MG63 (cell line): ENCODE measurements at regions not wholly inside any gene's neighbourhood (a gene's known extent, or its start where the extent isn't known, plus 50 kb on each side); places are given as distances from the start of the nearest gene placed in this dataset.

Source experiments
- DNase-seq: peaks from one replicate; pipeline ENCODE4 v3.0.0-alpha.2; 2020
- H3K27me3 ChIP-seq: fragments of 250-450 bp; sonication (Bioruptor Pico); 2 replicates; pipeline ENCODE4 v1.5.1; 2020; ENCODE audit warnings: mild to moderate bottlenecking, moderate library complexity
- H3K36me3 ChIP-seq: fragments of 250-450 bp; sonication (Bioruptor Pico); 2 replicates; pipeline ENCODE4 v1.5.1; 2020; ENCODE audit warnings: mild to moderate bottlenecking, moderate library complexity
- H3K4me3 ChIP-seq: fragments of 250-450 bp; sonication (Bioruptor Pico); 2 replicates; pipeline ENCODE4 v1.5.1; 2020; ENCODE audit warnings: mild to moderate bottlenecking, moderate library complexity
- H3K9me3 ChIP-seq: fragments of 250-450 bp; sonication (Bioruptor Pico); 2 replicates; pipeline ENCODE4 v1.5.1; 2020; ENCODE audit warnings: mild to moderate bottlenecking, moderate library complexity

GRCh38 chr5:57845025-57845424 lies 362.4 kb upstream of the ACTBL2 start:
- Histone ChIP-seq H3K36me3 (no peaks in the 10 kb centered on the region), H3K4me3 (no peak overlapping the region), H3K9me3 (no peaks in the 10 kb centered on the region), H3K27me3 (no peaks in the 10 kb centered on the region)
- no peak for DNase-seq

DNA sequence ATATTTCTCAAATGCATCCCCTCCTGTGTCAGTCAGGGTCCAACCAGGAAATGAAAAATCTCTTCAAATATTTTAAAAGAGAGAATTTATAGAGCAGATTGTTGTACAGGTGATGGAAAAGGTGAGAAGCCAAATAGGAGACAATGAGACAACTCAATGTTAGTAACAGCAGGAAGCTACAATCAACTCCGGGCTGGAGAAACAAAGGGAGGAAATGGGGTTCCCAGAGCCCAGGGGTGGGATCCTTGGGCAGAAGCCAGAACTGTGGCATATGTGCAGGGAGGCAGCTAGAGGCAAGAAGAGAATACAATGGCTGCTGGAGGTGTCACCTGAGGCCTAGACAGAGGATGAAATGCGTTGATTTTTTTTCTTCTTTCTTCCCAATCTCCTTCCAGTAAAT lies 361.8 kb upstream of the ACTBL2 start:
- DNase-seq: no peak
- no peaks in the 10 kb centered on the region for H3K27me3 ChIP-seq
- no peak overlapping the region for H3K4me3 ChIP-seq
- no peaks in the 10 kb centered on the region for H3K9me3 ChIP-seq
- H3K36me3 ChIP-seq: no peaks in the 10 kb centered on the region

- DNase-seq: no peak
- Histone ChIP-seq H3K9me3 (no peaks in the 10 kb centered on the region), H3K27me3 (no peaks in the 10 kb centered on the region), H3K36me3 (no peaks in the 10 kb centered on the region), H3K4me3 (no peak overlapping the region)
Measured at GRCh38 chr5:57843059-57843367, 360.4 kb upstream of the ACTBL2 start.

- no peaks in the 10 kb centered on the region for H3K9me3 ChIP-seq
- no peaks in the 10 kb centered on the region for H3K27me3 ChIP-seq
- no peak overlapping the region for H3K4me3 ChIP-seq
- H3K36me3 ChIP-seq: no peaks in the 10 kb centered on the region
- DNase-seq: no peak
Measured at GRCh38 chr5:57842364-57843058, 359.9 kb upstream of the ACTBL2 start.

- H3K9me3 ChIP-seq: no peaks in the 10 kb centered on the region
- no peaks in the 10 kb centered on the region for H3K27me3 ChIP-seq
- no peak overlapping the region for H3K4me3 ChIP-seq
- peak; percentile 87 for DNase-seq
- H3K36me3 ChIP-seq: no peaks in the 10 kb centered on the region
Measured at GRCh38 chr5:57841676-57842363, 359.2 kb upstream of the ACTBL2 start.

DNA sequence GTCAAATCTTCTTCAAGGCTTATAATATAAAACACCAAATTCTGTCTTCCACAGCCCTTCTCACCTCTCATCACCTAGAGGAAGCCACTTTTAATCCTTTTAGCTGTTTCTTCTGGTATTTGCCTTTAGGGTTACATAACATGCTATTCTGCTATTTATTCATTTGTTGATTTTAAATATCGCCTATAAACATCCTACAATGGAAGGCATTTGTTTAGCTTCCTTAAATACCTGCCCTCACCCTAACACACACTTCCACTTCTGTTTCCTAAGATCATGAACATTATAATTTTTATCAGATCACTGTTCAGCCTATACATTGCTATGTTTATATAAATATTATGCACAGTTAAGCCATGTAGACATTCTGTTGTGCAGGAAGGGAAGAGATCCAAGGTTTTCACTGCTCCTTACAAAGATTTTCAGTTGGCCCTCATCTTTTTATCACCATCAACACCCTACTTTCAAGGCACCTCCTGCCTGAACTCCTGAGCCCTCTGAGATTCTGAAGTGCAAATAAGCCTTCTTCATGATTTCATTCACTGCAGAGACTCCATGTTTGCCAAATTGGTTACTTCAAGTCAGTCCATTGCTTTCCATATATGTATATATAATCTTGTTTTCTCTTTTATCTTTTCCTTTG lies 356.9 kb upstream of the ACTBL2 start:
- DNase-seq: no peak
- Histone ChIP-seq H3K9me3 (no peaks in the 10 kb centered on the region), H3K27me3 (no peaks in the 10 kb centered on the region), H3K36me3 (no peaks in the 10 kb centered on the region), H3K4me3 (no peak overlapping the region)

DNA sequence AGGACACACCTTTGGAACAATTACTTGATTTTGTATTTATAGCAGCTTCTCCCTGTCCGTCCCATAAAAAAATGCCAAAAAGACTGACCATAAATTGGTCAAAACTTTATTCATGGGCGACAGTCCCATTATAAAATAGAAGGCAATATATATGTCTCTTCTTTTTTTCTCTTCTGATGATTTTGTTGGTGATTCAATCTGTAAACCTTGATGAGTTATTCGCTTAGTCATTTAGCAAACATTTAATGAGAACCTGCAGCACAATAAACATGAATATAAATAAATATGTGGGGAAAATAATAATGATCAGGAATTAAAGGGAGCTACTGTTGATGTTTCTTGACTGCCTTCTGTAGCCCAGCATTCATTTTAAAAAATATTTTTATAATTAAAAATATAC lies 356.4 kb upstream of the ACTBL2 start:
- Histone ChIP-seq H3K4me3 (no peak overlapping the region), H3K36me3 (no peaks in the 10 kb centered on the region), H3K27me3 (no peaks in the 10 kb centered on the region), H3K9me3 (no peaks in the 10 kb centered on the region)
- DNase-seq: no peak

DNA sequence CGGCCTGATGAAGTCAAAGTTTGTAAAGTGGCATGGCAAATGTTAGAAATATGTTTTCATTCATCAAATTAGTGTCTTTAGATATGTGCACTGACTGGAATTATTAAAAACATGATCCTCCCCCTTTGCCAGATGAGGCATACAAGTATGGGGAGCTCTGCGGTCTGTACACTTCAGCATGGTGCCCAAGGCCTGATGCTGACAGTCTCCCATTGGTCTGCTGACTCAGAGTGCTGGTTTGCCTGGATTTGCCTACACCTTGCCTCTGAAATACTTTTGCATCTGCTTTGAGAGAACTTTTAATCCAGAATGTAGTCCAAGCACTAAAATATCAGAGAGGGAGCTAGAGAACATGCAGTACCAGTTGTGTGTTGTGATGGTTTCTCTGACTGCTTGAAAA lies 354.3 kb upstream of the ACTBL2 start:
- Histone ChIP-seq H3K27me3 (no peaks in the 10 kb centered on the region), H3K9me3 (no peaks in the 10 kb centered on the region; the same call in 1 of the 2 replicates), H3K4me3 (no peak overlapping the region), H3K36me3 (no peaks in the 10 kb centered on the region)
- no peak for DNase-seq

DNA sequence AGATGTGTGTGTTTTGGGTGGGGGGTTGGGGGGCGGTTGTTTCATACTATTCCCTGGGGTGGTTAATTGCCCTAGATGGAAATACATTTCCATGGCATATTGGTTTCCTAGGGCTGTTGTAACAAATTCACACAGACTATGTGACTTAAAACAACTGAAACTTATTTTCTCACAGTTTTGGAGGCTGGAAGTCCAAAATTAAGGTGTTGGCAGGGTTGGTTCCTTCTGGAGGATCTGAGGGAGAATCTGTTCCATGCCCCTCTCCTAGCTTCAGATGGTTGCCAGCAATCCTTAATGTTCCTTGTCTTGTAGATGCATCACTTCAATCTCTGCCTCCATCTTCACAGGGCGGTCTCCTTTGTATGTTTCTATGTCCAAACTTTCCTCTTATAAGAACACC lies 353.7 kb upstream of the ACTBL2 start:
- peaks cover 2% of the 10 kb centered on the region; the same call in 1 of the 2 replicates for H3K9me3 ChIP-seq
- no peak for DNase-seq
- no peak overlapping the region for H3K4me3 ChIP-seq
- no peaks in the 10 kb centered on the region for H3K27me3 ChIP-seq
- H3K36me3 ChIP-seq: peaks cover 2% of the 10 kb centered on the region; the same call in 1 of the 2 replicates

DNA sequence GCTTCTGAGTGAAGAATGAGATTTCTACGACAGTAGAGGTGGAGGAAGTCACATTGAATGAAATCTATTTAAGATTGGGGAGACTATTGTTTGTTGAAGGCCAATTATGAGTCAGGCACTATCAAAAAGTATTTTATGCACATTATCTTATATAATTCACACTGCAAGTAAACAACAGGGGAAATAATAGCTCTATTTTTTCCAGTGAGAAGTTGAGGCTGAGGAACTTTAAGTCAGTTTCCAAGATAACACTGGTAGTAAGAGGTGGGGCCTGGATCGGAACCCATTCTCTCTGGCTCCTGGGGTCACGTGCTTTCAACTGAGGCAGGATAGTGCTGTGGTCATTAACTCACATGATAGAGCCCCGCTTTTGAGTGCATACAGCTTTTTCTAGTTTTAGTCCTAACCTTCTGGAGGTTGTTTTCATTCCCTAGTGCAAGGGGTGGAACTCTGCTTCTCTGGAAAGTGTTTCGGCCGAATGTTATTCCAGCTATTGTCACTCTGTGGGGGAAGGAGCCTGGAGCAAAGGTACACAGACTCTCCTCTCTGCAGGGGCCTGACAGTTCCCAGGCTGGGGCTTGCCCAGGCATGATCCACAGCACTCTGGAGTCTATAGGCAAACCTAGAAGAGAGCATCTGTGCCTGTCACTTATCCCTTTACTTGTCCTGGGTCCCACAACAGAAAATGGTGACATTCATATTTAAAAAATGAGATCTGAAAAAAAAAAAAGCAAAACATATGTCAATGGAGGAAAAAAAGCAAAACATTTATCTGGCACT lies 352.4 kb upstream of the ACTBL2 start:
- Histone ChIP-seq H3K9me3 (peaks cover 2% of the 10 kb centered on the region; the same call in 1 of the 2 replicates), H3K4me3 (no peak overlapping the region), H3K27me3 (no peaks in the 10 kb centered on the region), H3K36me3 (peaks cover 8% of the 10 kb centered on the region)
- no peak for DNase-seq

- no peak for DNase-seq
- Histone ChIP-seq H3K27me3 (no peaks in the 10 kb centered on the region), H3K36me3 (peaks cover 15% of the 10 kb centered on the region), H3K4me3 (no peak overlapping the region), H3K9me3 (peaks cover 2% of the 10 kb centered on the region; the same call in 1 of the 2 replicates)
Measured at GRCh38 chr5:57833489-57833888, 350.9 kb upstream of the ACTBL2 start.

DNA sequence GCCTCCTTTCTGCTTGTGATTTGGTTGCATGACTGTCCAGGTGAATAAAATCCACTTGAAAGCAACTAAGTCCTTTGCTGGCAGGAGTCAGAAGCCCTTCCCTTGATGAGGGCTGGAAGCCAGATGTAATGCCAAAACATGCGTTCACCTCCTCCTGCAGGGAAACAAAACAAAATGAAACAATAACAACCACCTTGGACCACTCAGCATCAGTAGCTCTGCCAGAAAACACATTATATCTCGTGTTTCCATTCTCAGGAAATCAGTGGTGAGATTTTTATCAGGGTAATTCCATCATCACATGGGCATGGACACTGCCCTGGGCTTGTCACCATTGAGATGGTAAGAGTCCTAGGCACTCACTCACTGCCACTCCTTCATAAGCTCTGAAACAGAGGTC lies 350.3 kb upstream of the ACTBL2 start:
- peak; percentile 75 for DNase-seq
- no peak overlapping the region for H3K4me3 ChIP-seq
- H3K36me3 ChIP-seq: peaks cover 19% of the 10 kb centered on the region
- H3K9me3 ChIP-seq: peaks cover 2% of the 10 kb centered on the region; the same call in 1 of the 2 replicates
- no peaks in the 10 kb centered on the region for H3K27me3 ChIP-seq

DNA sequence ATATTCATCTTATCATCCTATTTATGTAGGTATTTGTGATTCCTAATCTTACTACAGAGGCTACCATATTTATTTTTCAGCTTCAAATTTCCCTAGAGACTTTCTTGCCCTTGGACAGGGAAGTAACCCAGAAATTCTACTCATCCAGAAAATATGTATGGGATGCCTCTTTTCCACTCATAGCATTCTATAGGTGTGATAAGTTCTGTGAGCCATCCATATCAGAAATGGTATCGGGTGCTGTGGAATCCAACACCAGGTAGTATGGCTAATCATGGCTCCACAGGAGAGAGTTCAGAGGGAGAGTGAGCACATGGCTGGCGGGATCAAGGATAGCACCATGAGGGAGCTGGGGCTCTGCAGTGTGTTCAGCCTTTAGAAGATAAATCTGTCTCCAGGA lies 349.3 kb upstream of the ACTBL2 start:
- H3K36me3 ChIP-seq: peaks cover 20% of the 10 kb centered on the region
- H3K9me3 ChIP-seq: peaks cover 2% of the 10 kb centered on the region; the same call in 1 of the 2 replicates
- H3K4me3 ChIP-seq: no peak overlapping the region
- H3K27me3 ChIP-seq: no peaks in the 10 kb centered on the region
- no peak for DNase-seq

- no peaks in the 10 kb centered on the region for H3K27me3 ChIP-seq
- peaks cover 2% of the 10 kb centered on the region; the same call in 1 of the 2 replicates for H3K9me3 ChIP-seq
- DNase-seq: no peak
- H3K36me3 ChIP-seq: peaks cover 20% of the 10 kb centered on the region
- H3K4me3 ChIP-seq: no peak overlapping the region
Measured at GRCh38 chr5:57831090-57831489, 348.5 kb upstream of the ACTBL2 start.

GRCh38 chr5:57828221-57828620 lies 345.6 kb upstream of the ACTBL2 start:
- Histone ChIP-seq H3K9me3 (peaks cover 2% of the 10 kb centered on the region; the same call in 1 of the 2 replicates), H3K4me3 (no peak overlapping the region), H3K36me3 (peaks cover 20% of the 10 kb centered on the region), H3K27me3 (no peaks in the 10 kb centered on the region)
- DNase-seq: no peak

DNA sequence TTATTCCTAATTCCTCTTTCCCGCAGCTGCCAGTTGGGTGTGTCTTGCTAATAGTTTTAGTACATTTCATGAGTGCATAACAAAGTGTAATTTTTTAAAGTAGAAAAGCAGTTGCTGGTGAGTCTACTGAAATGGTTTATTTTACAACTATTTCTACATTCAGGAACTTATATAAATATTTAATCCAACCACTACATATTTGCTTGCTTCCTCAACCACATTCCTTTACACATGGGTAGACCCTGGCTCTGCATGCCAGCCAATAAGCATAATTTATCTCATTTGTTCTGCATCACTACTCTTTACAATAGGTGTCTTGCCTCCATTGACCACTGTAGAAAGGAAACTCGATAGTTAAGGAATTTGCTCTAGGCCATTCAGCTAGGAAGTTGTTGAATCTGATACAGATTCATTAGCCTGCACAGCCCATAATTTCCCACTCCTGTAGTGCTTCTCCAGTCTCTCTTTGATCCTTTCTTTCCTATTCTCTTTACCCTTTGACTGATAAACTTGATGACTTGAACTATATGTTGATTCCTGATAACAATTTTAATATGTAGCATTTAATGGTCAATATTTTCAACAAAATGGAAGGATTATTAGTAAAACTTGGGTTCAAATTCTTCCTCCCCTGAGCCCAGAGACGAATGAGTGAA lies 342.5 kb upstream of the ACTBL2 start:
- peaks cover 13% of the 10 kb centered on the region for H3K36me3 ChIP-seq
- H3K27me3 ChIP-seq: no peaks in the 10 kb centered on the region
- H3K9me3 ChIP-seq: peaks cover 15% of the 10 kb centered on the region
- DNase-seq: peak; percentile 63
- no peak overlapping the region for H3K4me3 ChIP-seq
